PFSK-1 (cell line): ENCODE measurements at regions not wholly inside any gene's neighbourhood (a gene's known extent, or its start where the extent isn't known, plus 50 kb on each side); places are given as distances from the start of the nearest gene placed in this dataset.

Experiments used
- POLR2AphosphoS5 ChIP-seq: IDR thresholded peaks from 2 replicates; pipeline ENCODE4 v1.6.1; 2012; ENCODE audit warnings: low read depth, mild to moderate bottlenecking, control low read depth, low read length, moderate library complexity
- SIN3A ChIP-seq: IDR thresholded peaks from 2 replicates; pipeline ENCODE4 v1.6.1; 2012; ENCODE audit warnings: mild to moderate bottlenecking, low read length, moderate library complexity, borderline replicate concordance; ENCODE audit not compliant: insufficient read depth
- TAF1 ChIP-seq: IDR thresholded peaks from 2 replicates; pipeline ENCODE4 v1.6.1; 2012; ENCODE audit warnings: low read length, control low read depth, borderline replicate concordance; ENCODE audit not compliant: insufficient read depth
- TF ChIP-seq, protein P1 (sequence below), 2 experiments: IDR thresholded peaks; 2 replicates each; pipeline versions ENCODE4 v1.6.1 to v1.8.0; 2011 to 2012; ENCODE audit warnings: low read depth in 2 of 2, low read length in 2 of 2, control low read depth in 1 of 2, inconsistent platforms in 1 of 2, mild to moderate bottlenecking in 1 of 2, moderate library complexity in 1 of 2; ENCODE audit not compliant: insufficient read depth in 1 of 2

DNA sequence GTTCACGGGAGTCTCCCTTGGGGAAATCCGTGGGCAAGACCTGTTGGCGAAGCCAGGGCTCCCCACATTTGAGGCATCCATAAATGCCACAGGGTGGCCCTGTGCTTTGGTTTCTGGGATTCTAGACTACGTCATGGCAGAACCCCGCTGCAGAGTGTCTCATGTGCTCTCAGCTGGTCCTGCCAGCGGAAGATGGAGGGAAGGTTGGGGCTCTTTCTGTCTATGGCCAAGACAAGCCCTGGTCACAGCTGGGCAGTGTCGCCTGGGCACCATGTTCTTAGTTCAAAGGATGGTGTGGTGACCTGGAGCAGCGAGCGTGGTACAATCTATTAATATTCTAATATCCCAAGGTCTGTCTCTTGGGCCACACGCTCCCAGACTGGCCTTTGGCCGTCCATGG lies 511.7 kb downstream of the TBC1D22A start:
- TF ChIP-seq, protein P1, sequence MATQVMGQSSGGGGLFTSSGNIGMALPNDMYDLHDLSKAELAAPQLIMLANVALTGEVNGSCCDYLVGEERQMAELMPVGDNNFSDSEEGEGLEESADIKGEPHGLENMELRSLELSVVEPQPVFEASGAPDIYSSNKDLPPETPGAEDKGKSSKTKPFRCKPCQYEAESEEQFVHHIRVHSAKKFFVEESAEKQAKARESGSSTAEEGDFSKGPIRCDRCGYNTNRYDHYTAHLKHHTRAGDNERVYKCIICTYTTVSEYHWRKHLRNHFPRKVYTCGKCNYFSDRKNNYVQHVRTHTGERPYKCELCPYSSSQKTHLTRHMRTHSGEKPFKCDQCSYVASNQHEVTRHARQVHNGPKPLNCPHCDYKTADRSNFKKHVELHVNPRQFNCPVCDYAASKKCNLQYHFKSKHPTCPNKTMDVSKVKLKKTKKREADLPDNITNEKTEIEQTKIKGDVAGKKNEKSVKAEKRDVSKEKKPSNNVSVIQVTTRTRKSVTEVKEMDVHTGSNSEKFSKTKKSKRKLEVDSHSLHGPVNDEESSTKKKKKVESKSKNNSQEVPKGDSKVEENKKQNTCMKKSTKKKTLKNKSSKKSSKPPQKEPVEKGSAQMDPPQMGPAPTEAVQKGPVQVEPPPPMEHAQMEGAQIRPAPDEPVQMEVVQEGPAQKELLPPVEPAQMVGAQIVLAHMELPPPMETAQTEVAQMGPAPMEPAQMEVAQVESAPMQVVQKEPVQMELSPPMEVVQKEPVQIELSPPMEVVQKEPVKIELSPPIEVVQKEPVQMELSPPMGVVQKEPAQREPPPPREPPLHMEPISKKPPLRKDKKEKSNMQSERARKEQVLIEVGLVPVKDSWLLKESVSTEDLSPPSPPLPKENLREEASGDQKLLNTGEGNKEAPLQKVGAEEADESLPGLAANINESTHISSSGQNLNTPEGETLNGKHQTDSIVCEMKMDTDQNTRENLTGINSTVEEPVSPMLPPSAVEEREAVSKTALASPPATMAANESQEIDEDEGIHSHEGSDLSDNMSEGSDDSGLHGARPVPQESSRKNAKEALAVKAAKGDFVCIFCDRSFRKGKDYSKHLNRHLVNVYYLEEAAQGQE (IDR thresholded peaks at IDR 0.05; ENCODE audit: insufficient read depth in 1 of 2, low read depth in 2 of 2, low read length in 2 of 2), result no peak
- no peak for TF ChIP-seq POLR2AphosphoS5
- TF ChIP-seq TAF1, result no peak
- TF ChIP-seq SIN3A, result no peak
